ENCODE measurements at regions not wholly inside any gene's neighbourhood (a gene's known extent, or its start where the extent isn't known, plus 50 kb on each side); places are given as distances from the start of the nearest gene placed in this dataset.

GRCh38 chr21:15327637-15328265, 263.0 kb upstream of the NRIP1 start:
- DNase-seq: no peak

GRCh38 chr21:15329191-15329590, 264.4 kb upstream of the NRIP1 start:
- DNase-seq: no peak

GRCh38 chr21:15330872-15331271, 266.1 kb upstream of the NRIP1 start:
- DNase-seq: no peak

GRCh38 chr21:15332572-15332971, 267.8 kb upstream of the NRIP1 start:
- DNase-seq: no peak

GRCh38 chr21:15333136-15333710, 268.4 kb upstream of the NRIP1 start:
- DNase-seq: no peak

GRCh38 chr21:15333951-15334350, 269.2 kb upstream of the NRIP1 start:
- no peak for DNase-seq

GRCh38 chr21:15343066-15343465, 278.3 kb upstream of the NRIP1 start:
- no peak for DNase-seq

- DNase-seq: no peak
These were observed 287.2 kb upstream of the NRIP1 start for GRCh38 chr21:15352009-15352408.

- no peak for DNase-seq
These were observed 288.7 kb upstream of the NRIP1 start for GRCh38 chr21:15353546-15353945.

- DNase-seq: no peak
These were observed 289.7 kb upstream of the NRIP1 start for GRCh38 chr21:15354516-15354915.

- DNase-seq: no peak
These were observed 290.3 kb upstream of the NRIP1 start for GRCh38 chr21:15355066-15355465.

GRCh38 chr21:15359251-15359650, 294.5 kb upstream of the NRIP1 start:
- no peak for DNase-seq

GRCh38 chr21:15362458-15362857, 297.7 kb upstream of the NRIP1 start:
- DNase-seq: no peak

GRCh38 chr21:15363921-15364320, 299.1 kb upstream of the NRIP1 start:
- no peak for DNase-seq

- no peak for DNase-seq
These were observed 301.1 kb upstream of the NRIP1 start for GRCh38 chr21:15365751-15366392.

GRCh38 chr21:15366555-15366954, 301.8 kb upstream of the NRIP1 start:
- no peak for DNase-seq

- no peak for DNase-seq
These were observed 302.3 kb upstream of the NRIP1 start for GRCh38 chr21:15367061-15367626.

- no peak for DNase-seq
These were observed 305.7 kb upstream of the NRIP1 start for GRCh38 chr21:15370462-15370975.

- DNase-seq: no peak
These were observed 309.1 kb upstream of the NRIP1 start for GRCh38 chr21:15373941-15374340.

GRCh38 chr21:15379776-15380175, 315.0 kb upstream of the NRIP1 start:
- no peak for DNase-seq

- DNase-seq: no peak
These were observed 318.8 kb upstream of the NRIP1 start for GRCh38 chr21:15383588-15383987.

GRCh38 chr21:15390049-15390448, 325.2 kb upstream of the NRIP1 start:
- DNase-seq: no peak

- no peak for DNase-seq
These were observed 332.5 kb upstream of the NRIP1 start for GRCh38 chr21:15397258-15397657.

GRCh38 chr21:15400905-15401304, 328.9 kb upstream of the USP25 start:
- DNase-seq: no peak
